Vagina (tissue), 2 donors: ENCODE measurements at regions not wholly inside any gene's neighbourhood (a gene's known extent, or its start where the extent isn't known, plus 50 kb on each side); places are given as distances from the start of the nearest gene placed in this dataset.
"Not testable (repeated sequence)": the region's sequence is repeated elsewhere in the genome, so short reads cannot be mapped to it uniquely, and the experiment has no call there.

Experiments used
- DNase-seq, 2 donors: peaks; one replicate each; pipeline ENCODE4 v3.0.0-alpha.2; 2017; ENCODE audit errors: extremely low spot score in 2 of 2
- H3K27ac ChIP-seq: fragments of 200-600 bp; sonication (generic); one replicate; pipeline ENCODE4 v1.5.1; 2019
- H3K27me3 ChIP-seq: fragments of 200-600 bp; sonication (generic); one replicate; pipeline ENCODE4 v1.5.1; 2019
- H3K36me3 ChIP-seq, 2 donors: fragments of 200-600 bp; sonication (generic); one replicate each; pipeline ENCODE4 v1.5.1; 2017 to 2019
- H3K4me1 ChIP-seq: fragments of 200-600 bp; sonication (generic); one replicate; pipeline ENCODE4 v1.5.1; 2019
- H3K4me3 ChIP-seq, 2 donors: fragments of 200-600 bp; sonication (generic); 1 replicate in 1 of 2; 2 replicates in 1 of 2; pipeline ENCODE4 v1.5.1; 2016 to 2019
- H3K9me3 ChIP-seq: fragments of 200-600 bp; sonication (generic); one replicate; pipeline ENCODE4 v1.5.1; 2019
- CTCF ChIP-seq, 3 experiments: fragments of 450-650 bp in 2 of 3; fragments of 200-600 bp in 1 of 3; sonication (generic) in 1 of 3; IDR thresholded peaks; one replicate each; pipeline ENCODE4 v1.5.1; 2017 to 2019; ENCODE audit warnings: antibody characterized with exemption in 3 of 3, mild to moderate bottlenecking in 2 of 3, moderate library complexity in 2 of 3
- POLR2A ChIP-seq, 2 donors: fragments of 450-650 bp; IDR thresholded peaks; one replicate each; pipeline ENCODE4 v1.6.1; 2017; ENCODE audit warnings: antibody characterized with exemption in 2 of 2, mild to moderate bottlenecking in 2 of 2, moderate library complexity in 2 of 2
- POLR2AphosphoS5 ChIP-seq, 2 donors: sonication (generic); formaldehyde crosslinking; IDR thresholded peaks; one replicate each; pipeline ENCODE4 v1.9.0; 2017; ENCODE audit warnings: antibody characterized with exemption in 2 of 2, mild to moderate bottlenecking in 2 of 2, low read depth in 1 of 2; ENCODE audit not compliant: insufficient read depth in 1 of 2
- intact Hi-C: fragments of 100-400 bp; cut with DNase I; formaldehyde crosslinking; loops from one replicate; pipeline ENCODE4 v1.15.1; 2023

GRCh38 chr15:92749946-92750345 lies 94.4 kb upstream of the FAM174B start:
- Histone ChIP-seq H3K4me3 (no peak overlapping the region), H3K9me3 (no peaks in the 10 kb centered on the region), H3K36me3 (no peaks in the 10 kb centered on the region), H3K4me1 (no peaks in the 10 kb centered on the region), H3K27ac (no peak overlapping the region), H3K27me3 (no peaks in the 10 kb centered on the region)
- no peak for TF ChIP-seq POLR2AphosphoS5 (IDR thresholded peaks at IDR 0.05; ENCODE audit: insufficient read depth in 1 of 2, low read depth in 1 of 2)
- no peak for DNase-seq
- intact Hi-C loops, result no loop called here

GRCh38 chr15:92751528-92751927 lies 96.0 kb upstream of the FAM174B start:
- no peaks in the 10 kb centered on the region for H3K4me1 ChIP-seq
- TF ChIP-seq POLR2A (IDR thresholded peaks at IDR 0.05) (no peak), CTCF (IDR thresholded peaks at IDR 0.05) (no peak), POLR2AphosphoS5 (IDR thresholded peaks at IDR 0.05; ENCODE audit: insufficient read depth in 1 of 2, low read depth in 1 of 2) (no peak)
- H3K9me3 ChIP-seq, result no peaks in the 10 kb centered on the region
- no peaks in the 10 kb centered on the region for H3K27me3 ChIP-seq
- DNase-seq, result no peak
- H3K36me3 ChIP-seq, result no peaks in the 10 kb centered on the region
- intact Hi-C loops, result no loop called here
- H3K4me3 ChIP-seq, result no peak overlapping the region
- no peak overlapping the region for H3K27ac ChIP-seq

- DNase-seq, result no peak
- Histone ChIP-seq H3K27ac (no peak overlapping the region), H3K9me3 (no peaks in the 10 kb centered on the region), H3K4me1 (no peaks in the 10 kb centered on the region), H3K27me3 (no peaks in the 10 kb centered on the region), H3K36me3 (no peaks in the 10 kb centered on the region), H3K4me3 (no peak overlapping the region)
- intact Hi-C loops, result no loop called here
- TF ChIP-seq POLR2A (IDR thresholded peaks at IDR 0.05) (no peak), CTCF (IDR thresholded peaks at IDR 0.05) (no peak), POLR2AphosphoS5 (IDR thresholded peaks at IDR 0.05; ENCODE audit: insufficient read depth in 1 of 2, low read depth in 1 of 2) (no peak)
Observed at GRCh38 chr15:92753591-92753990, 98.0 kb upstream of the FAM174B start.

GRCh38 chr15:92763459-92763858 lies 107.9 kb upstream of the FAM174B start:
- intact Hi-C loops, result no loop called here
- Histone ChIP-seq H3K4me1 (no peaks in the 10 kb centered on the region), H3K27me3 (no peaks in the 10 kb centered on the region), H3K9me3 (no peaks in the 10 kb centered on the region), H3K4me3 (no peak overlapping the region), H3K36me3 (no peaks in the 10 kb centered on the region), H3K27ac (no peak overlapping the region)
- DNase-seq, result no peak
- TF ChIP-seq CTCF (IDR thresholded peaks at IDR 0.05) (no peak), POLR2AphosphoS5 (IDR thresholded peaks at IDR 0.05; ENCODE audit: insufficient read depth in 1 of 2, low read depth in 1 of 2) (no peak), POLR2A (IDR thresholded peaks at IDR 0.05) (no peak)

GRCh38 chr15:92768131-92768530 lies 112.6 kb upstream of the FAM174B start:
- H3K4me3 ChIP-seq, intact Hi-C loops, H3K4me1 ChIP-seq, DNase-seq, H3K36me3 ChIP-seq, H3K27me3 ChIP-seq, H3K27ac ChIP-seq, H3K9me3 ChIP-seq: not testable (repeated sequence)

GRCh38 chr15:92770641-92771040 lies 115.1 kb upstream of the FAM174B start:
- Histone ChIP-seq H3K27me3 (no peaks in the 10 kb centered on the region), H3K9me3 (no peaks in the 10 kb centered on the region), H3K4me1 (no peaks in the 10 kb centered on the region), H3K4me3 (no peak overlapping the region), H3K36me3 (no peaks in the 10 kb centered on the region), H3K27ac (no peak overlapping the region)
- DNase-seq, result no peak
- no peak for TF ChIP-seq POLR2AphosphoS5 (IDR thresholded peaks at IDR 0.05; ENCODE audit: insufficient read depth in 1 of 2, low read depth in 1 of 2)
- TF ChIP-seq POLR2A (IDR thresholded peaks at IDR 0.05), result no peak
- TF ChIP-seq CTCF (IDR thresholded peaks at IDR 0.05), result no peak
- intact Hi-C loops, result no loop called here
